Smooth muscle cell (in vitro differentiated cells): ENCODE measurements at regions not wholly inside any gene's neighbourhood (a gene's known extent, or its start where the extent isn't known, plus 50 kb on each side); places are given as distances from the start of the nearest gene placed in this dataset.

ENCODE experiments used
- DNase-seq: peaks from one replicate; lab custom pipeline; 2025; ENCODE audit not compliant: unreplicated experiment; lab: John Stamatoyannopoulos, UW
- H2AFZ ChIP-seq: fragments of 200-600 bp; sonication (generic); 2 replicates; pipeline ENCODE4 v1.6.0; 2016; ENCODE audit warnings: antibody characterized with exemption, low read depth, mild to moderate bottlenecking
- H3F3A ChIP-seq: fragments of 200-600 bp; sonication (generic); 2 replicates; pipeline ENCODE4 v1.6.0; 2017; ENCODE audit warnings: antibody characterized with exemption, low read depth
- H3K27ac ChIP-seq: fragments of 200-600 bp; sonication (generic); 2 replicates; pipeline ENCODE4 v1.5.1; 2016; ENCODE audit warnings: low read depth, mild to moderate bottlenecking
- H3K27me3 ChIP-seq: fragments of 200-600 bp; sonication (generic); 2 replicates; pipeline ENCODE4 v1.6.1; 2016; ENCODE audit warnings: low read depth, mild to moderate bottlenecking
- H3K36me3 ChIP-seq: fragments of 200-600 bp; sonication (generic); 2 replicates; pipeline ENCODE4 v1.5.1; 2016; ENCODE audit warnings: low read depth
- H3K4me1 ChIP-seq: fragments of 200-600 bp; sonication (generic); 2 replicates; pipeline ENCODE4 v1.5.1; 2016; ENCODE audit warnings: low read depth
- H3K4me2 ChIP-seq: fragments of 200-600 bp; sonication (generic); 2 replicates; pipeline ENCODE4 v1.6.0; 2016; ENCODE audit warnings: mild to moderate bottlenecking
- H3K4me3 ChIP-seq: fragments of 200-600 bp; sonication (generic); 2 replicates; pipeline ENCODE4 v1.5.1; 2016; ENCODE audit warnings: mild to moderate bottlenecking
- H3K79me2 ChIP-seq: fragments of 200-600 bp; sonication (generic); 2 replicates; pipeline ENCODE4 v1.6.0; 2016; ENCODE audit warnings: low read depth, mild to moderate bottlenecking
- H3K9ac ChIP-seq: fragments of 200-600 bp; sonication (generic); 2 replicates; pipeline ENCODE4 v1.6.0; 2016; ENCODE audit warnings: low read depth
- H3K9me3 ChIP-seq: fragments of 200-600 bp; sonication (generic); replicated peaks from 2 replicates; pipeline ENCODE4 v1.5.1; 2016; ENCODE audit warnings: low read depth
- H4K20me1 ChIP-seq: fragments of 200-600 bp; sonication (generic); 2 replicates; pipeline ENCODE4 v1.6.0; 2016; ENCODE audit warnings: low read depth
- WGBS: methylation state at CpG from one replicate; pipeline ENCODE4 v1.1.7; 2016; ENCODE audit warnings: low lambda C conversion rate; 5-methylcytosine and 5-hydroxymethylcytosine counted together
- TF ChIP-seq, protein P1 (sequence below): fragments of 200-600 bp; sonication (generic); IDR thresholded peaks from 2 replicates; pipeline ENCODE4 v1.5.1; 2017; ENCODE audit warnings: borderline replicate concordance, mild to moderate bottlenecking, antibody characterized with exemption; ENCODE audit not compliant: insufficient read depth, poor library complexity, severe bottlenecking

DNA sequence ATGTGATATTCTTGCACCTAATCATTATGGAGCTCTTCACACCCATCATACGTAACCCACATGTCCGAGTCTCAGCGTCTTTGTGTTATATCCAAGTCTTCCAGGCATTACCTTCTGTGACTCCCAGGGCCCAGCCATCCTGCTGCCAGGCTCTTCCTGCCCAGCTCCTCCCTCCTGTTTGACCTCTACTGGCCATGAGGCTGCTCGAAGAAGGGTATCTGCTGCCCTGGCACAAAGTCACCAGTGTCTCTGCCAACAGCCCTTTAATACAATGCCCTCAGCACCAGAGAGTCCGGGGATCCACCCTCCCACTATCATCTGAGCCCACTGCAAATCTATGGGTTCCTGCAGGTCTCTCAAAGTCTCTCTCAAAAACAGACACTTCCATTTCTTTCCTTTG is 65.3 kb upstream of the WAC start:
- H3K36me3 ChIP-seq, result no peaks in the 10 kb centered on the region
- 96% methylated on average over 5 of the region's 5 CpGs for WGBS
- H3K9ac ChIP-seq, result no peak overlapping the region
- TF ChIP-seq, protein P1, sequence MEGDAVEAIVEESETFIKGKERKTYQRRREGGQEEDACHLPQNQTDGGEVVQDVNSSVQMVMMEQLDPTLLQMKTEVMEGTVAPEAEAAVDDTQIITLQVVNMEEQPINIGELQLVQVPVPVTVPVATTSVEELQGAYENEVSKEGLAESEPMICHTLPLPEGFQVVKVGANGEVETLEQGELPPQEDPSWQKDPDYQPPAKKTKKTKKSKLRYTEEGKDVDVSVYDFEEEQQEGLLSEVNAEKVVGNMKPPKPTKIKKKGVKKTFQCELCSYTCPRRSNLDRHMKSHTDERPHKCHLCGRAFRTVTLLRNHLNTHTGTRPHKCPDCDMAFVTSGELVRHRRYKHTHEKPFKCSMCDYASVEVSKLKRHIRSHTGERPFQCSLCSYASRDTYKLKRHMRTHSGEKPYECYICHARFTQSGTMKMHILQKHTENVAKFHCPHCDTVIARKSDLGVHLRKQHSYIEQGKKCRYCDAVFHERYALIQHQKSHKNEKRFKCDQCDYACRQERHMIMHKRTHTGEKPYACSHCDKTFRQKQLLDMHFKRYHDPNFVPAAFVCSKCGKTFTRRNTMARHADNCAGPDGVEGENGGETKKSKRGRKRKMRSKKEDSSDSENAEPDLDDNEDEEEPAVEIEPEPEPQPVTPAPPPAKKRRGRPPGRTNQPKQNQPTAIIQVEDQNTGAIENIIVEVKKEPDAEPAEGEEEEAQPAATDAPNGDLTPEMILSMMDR, result no peak
- H3K9me3 ChIP-seq, result no peaks in the 10 kb centered on the region
- H2AFZ ChIP-seq, result no peak overlapping the region
- H3K4me2 ChIP-seq, result no peak overlapping the region
- DNase-seq, result no peak
- no peaks in the 10 kb centered on the region for H3K79me2 ChIP-seq
- H3K4me1 ChIP-seq, result no peaks in the 10 kb centered on the region
- H3F3A ChIP-seq, result no peaks in the 10 kb centered on the region
- no peak overlapping the region for H3K27ac ChIP-seq
- H3K27me3 ChIP-seq, result no peaks in the 10 kb centered on the region
- H3K4me3 ChIP-seq, result no peak overlapping the region
- no peaks in the 10 kb centered on the region for H4K20me1 ChIP-seq

DNA sequence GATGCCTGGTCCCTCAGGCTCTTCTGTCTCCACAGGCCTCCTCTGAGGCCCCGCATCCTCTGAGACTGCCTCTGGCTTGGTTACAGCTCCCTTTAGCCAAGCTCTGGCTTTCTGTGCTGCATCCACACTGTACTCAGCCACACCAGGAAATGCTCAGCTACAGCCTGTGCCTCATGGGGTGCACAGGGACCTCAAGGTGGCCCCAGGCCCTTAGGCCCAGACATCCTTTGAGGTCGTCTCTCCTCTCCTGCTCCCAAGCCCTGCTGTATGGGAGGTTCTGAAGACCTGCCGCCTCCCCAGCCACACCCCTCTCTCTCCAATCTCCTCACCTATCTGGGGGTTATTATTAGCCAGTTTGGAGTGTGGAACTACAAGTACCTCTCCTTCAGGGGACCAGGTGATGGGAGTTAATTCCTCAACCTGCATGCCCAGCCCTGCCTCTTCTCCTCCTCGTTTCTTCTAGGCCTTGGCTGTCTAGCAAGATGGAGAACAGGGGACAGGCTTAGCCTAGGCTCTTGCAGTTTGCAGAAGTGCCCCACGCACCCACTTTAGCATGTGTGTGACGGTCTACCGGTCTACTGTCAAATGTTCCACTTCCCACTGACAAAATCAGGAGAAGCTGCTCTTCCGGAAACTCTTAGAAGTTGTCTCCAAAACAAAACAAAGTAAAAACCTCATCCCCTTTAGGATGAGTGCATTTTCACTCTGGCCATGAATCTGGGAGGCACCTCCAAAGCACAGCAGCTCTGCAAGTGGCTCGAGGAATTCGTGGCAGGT is 64.0 kb upstream of the WAC start:
- no peaks in the 10 kb centered on the region for H3F3A ChIP-seq
- H3K4me2 ChIP-seq, result no peak overlapping the region
- no peaks in the 10 kb centered on the region for H4K20me1 ChIP-seq
- no peaks in the 10 kb centered on the region for H3K36me3 ChIP-seq
- no peaks in the 10 kb centered on the region for H3K79me2 ChIP-seq
- DNase-seq, result no peak
- H3K9me3 ChIP-seq, result no peaks in the 10 kb centered on the region
- 93% methylated on average over 10 of the region's 10 CpGs for WGBS
- no peak overlapping the region for H3K27ac ChIP-seq
- H3K4me1 ChIP-seq, result no peaks in the 10 kb centered on the region
- no peak overlapping the region for H3K9ac ChIP-seq
- TF ChIP-seq, protein P1, result no peak
- H2AFZ ChIP-seq, result no peak overlapping the region
- H3K27me3 ChIP-seq, result no peaks in the 10 kb centered on the region
- no peak overlapping the region for H3K4me3 ChIP-seq

DNA sequence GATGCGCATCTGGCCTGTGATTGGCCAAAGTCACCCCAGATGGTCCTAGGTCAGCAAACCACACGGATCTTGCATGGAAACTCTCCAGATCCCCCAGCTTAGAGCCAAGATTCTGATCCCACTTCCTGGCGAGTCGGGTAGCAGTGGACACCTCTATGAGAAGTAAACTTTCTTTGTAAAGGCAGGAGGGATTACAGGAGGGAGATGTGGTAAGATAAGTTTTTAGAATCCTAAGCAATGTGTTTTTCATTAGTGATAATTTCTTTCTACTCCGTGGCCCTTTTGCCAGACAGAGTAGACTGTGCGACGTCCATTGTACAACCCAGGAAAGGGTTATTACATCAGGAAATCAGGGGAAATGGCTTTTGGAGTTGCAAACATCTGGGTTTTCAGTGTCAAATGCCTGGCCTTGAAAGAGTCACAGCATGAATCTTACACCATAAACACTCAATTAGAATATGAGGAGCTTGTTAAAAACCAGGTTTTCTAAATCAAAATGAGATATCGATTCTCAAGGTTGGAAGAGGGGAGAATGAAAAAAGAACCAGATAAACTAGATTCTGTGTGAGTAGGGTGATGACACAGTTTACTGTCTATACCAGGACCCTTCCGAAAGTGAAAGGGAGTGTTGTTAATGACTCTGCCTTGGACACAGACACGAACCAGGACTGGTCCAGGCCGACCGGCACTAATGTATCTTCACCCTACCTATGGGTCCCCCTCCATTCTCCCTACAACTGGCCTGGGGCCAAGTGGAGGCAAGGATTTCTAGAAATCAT is 61.9 kb upstream of the WAC start:
- no peak overlapping the region for H3K4me3 ChIP-seq
- H3K27ac ChIP-seq, result no peak overlapping the region
- TF ChIP-seq, protein P1, result no peak
- WGBS, result 62% methylated on average over 12 of the region's 12 CpGs
- H2AFZ ChIP-seq, result peak overlapping the region; percentile 28
- no peaks in the 10 kb centered on the region for H3K9me3 ChIP-seq
- H4K20me1 ChIP-seq, result no peaks in the 10 kb centered on the region
- no peaks in the 10 kb centered on the region for H3K4me1 ChIP-seq
- no peaks in the 10 kb centered on the region for H3F3A ChIP-seq
- no peak for DNase-seq
- H3K79me2 ChIP-seq, result no peaks in the 10 kb centered on the region
- no peak overlapping the region for H3K9ac ChIP-seq
- H3K36me3 ChIP-seq, result no peaks in the 10 kb centered on the region
- no peak overlapping the region for H3K4me2 ChIP-seq
- no peaks in the 10 kb centered on the region for H3K27me3 ChIP-seq
